Prostate gland (tissue), 2 donors: ENCODE measurements at regions not wholly inside any gene's neighbourhood (a gene's known extent, or its start where the extent isn't known, plus 50 kb on each side); places are given as distances from the start of the nearest gene placed in this dataset.

Source experiments
- DNase-seq: peaks from one replicate; pipeline ENCODE4 v3.0.0-alpha.2; 2019; ENCODE audit warnings: low spot score
- H3K27ac ChIP-seq, 2 donors: fragments of 200-600 bp; sonication (generic); 2 replicates each; pipeline ENCODE4 v1.5.1; 2017 to 2019
- H3K27me3 ChIP-seq: fragments of 200-600 bp; sonication (generic); replicated peaks from 2 replicates; pipeline ENCODE4 v1.5.1; 2019; ENCODE audit not compliant: insufficient read depth
- H3K36me3 ChIP-seq, 2 donors: fragments of 200-600 bp; sonication (generic); 1 replicate in 1 of 2; 2 replicates in 1 of 2; pipeline versions ENCODE4 v1.5.1 to v1.8.1; 2017 to 2019
- H3K4me1 ChIP-seq: fragments of 200-600 bp; sonication (generic); replicated peaks from 2 replicates; pipeline ENCODE4 v1.5.1; 2019
- H3K4me3 ChIP-seq, 2 donors: fragments of 200-600 bp; sonication (generic); 2 replicates each; pipeline ENCODE4 v1.5.1; 2017 to 2019
- H3K9me3 ChIP-seq: fragments of 200-600 bp; sonication (generic); 2 replicates; pipeline ENCODE4 v1.5.1; 2017
- POLR2A ChIP-seq: fragments of 450-650 bp; IDR thresholded peaks from one replicate; pipeline ENCODE4 v1.6.1; 2016; ENCODE audit warnings: antibody characterized with exemption, mild to moderate bottlenecking
- POLR2AphosphoS5 ChIP-seq: sonication (generic); formaldehyde crosslinking; IDR thresholded peaks from one replicate; pipeline ENCODE4 v1.6.1; 2017; ENCODE audit warnings: antibody characterized with exemption
- WGBS: methylation state at CpG from one replicate; pipeline ENCODE4 v1.1.5; 2018; 5-methylcytosine and 5-hydroxymethylcytosine counted together
- intact Hi-C: fragments of 100-400 bp; cut with DNase I; formaldehyde crosslinking; loops from one replicate; pipeline ENCODE4 v1.14.2; 2022
- TF ChIP-seq, protein P1 (sequence below), 4 experiments: fragments of 200-600 bp in 2 of 4; fragments of 450-650 bp in 2 of 4; sonication (generic) in 2 of 4; IDR thresholded peaks; 1 replicate in 3 of 4; 2 replicates in 1 of 4; pipeline ENCODE4 v1.5.1; 2016 to 2019; ENCODE audit warnings: antibody characterized with exemption in 4 of 4, mild to moderate bottlenecking in 2 of 4, moderate library complexity in 2 of 4

DNA sequence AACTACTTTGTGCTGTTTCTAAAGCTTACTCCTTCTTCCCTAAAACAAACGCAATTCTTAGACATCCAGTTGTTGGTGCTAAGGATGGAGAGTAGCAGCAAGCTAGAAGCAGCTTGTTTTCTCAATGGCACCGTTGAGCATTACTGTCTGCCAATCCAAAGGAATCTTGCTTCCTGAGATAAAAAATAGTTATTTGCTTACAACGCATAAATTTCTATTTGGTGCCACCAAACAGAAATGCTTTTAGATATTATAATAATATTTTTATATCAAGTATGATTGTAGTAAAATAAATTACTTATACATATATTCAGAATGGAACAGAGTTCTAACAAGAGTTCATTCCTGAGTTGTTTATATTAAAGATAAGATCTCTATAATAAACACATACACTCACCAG is 434.7 kb downstream of the CPS1 start:
- WGBS = 34% methylated on average over 3 of the region's 3 CpGs
- DNase-seq = no peak
- no peak overlapping the region for H3K27ac ChIP-seq

DNA sequence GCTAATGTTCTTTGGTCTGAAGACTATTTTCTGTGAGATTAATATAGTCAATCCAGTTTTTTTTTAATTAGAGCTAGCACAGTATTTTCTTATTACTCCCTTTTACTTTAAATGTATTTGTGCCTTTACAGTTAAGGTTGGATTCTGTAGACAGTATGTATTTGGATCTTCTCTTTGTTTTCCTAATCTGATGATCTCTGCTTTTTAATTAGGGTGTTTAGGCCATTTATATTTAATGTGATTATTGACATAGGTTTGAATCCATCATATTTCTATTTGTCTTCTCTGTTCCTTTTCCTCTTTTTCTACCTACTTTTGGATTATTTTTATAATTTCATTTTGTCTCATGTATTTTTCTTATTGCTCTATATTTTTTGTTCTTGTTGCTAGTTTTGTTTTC is 437.7 kb downstream of the CPS1 start:
- no peaks in the 10 kb centered on the region for H3K4me1 ChIP-seq
- no peaks in the 10 kb centered on the region for H3K27me3 ChIP-seq
- no peak overlapping the region for H3K27ac ChIP-seq
- no peak for DNase-seq
- no peaks in the 10 kb centered on the region for H3K36me3 ChIP-seq
- TF ChIP-seq POLR2AphosphoS5 = no peak
- no peak for TF ChIP-seq POLR2A
- TF ChIP-seq, protein P1, sequence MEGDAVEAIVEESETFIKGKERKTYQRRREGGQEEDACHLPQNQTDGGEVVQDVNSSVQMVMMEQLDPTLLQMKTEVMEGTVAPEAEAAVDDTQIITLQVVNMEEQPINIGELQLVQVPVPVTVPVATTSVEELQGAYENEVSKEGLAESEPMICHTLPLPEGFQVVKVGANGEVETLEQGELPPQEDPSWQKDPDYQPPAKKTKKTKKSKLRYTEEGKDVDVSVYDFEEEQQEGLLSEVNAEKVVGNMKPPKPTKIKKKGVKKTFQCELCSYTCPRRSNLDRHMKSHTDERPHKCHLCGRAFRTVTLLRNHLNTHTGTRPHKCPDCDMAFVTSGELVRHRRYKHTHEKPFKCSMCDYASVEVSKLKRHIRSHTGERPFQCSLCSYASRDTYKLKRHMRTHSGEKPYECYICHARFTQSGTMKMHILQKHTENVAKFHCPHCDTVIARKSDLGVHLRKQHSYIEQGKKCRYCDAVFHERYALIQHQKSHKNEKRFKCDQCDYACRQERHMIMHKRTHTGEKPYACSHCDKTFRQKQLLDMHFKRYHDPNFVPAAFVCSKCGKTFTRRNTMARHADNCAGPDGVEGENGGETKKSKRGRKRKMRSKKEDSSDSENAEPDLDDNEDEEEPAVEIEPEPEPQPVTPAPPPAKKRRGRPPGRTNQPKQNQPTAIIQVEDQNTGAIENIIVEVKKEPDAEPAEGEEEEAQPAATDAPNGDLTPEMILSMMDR (IDR thresholded peaks at IDR 0.05) = no peak
- no peak overlapping the region for H3K4me3 ChIP-seq
- intact Hi-C loops = no loop called here
- H3K9me3 ChIP-seq = no peaks in the 10 kb centered on the region

More for the DNA sequence above, 434.7 kb downstream of the CPS1 start:
- H3K36me3 ChIP-seq = no peaks in the 10 kb centered on the region
- H3K27me3 ChIP-seq = no peaks in the 10 kb centered on the region
- no peak for TF ChIP-seq POLR2AphosphoS5
- no peak for TF ChIP-seq POLR2A
- TF ChIP-seq, protein P1 (IDR thresholded peaks at IDR 0.05) = no peak
- no peak overlapping the region for H3K4me3 ChIP-seq
- intact Hi-C loops = no loop called here
- no peaks in the 10 kb centered on the region for H3K9me3 ChIP-seq
- H3K4me1 ChIP-seq = no peaks in the 10 kb centered on the region

DNA sequence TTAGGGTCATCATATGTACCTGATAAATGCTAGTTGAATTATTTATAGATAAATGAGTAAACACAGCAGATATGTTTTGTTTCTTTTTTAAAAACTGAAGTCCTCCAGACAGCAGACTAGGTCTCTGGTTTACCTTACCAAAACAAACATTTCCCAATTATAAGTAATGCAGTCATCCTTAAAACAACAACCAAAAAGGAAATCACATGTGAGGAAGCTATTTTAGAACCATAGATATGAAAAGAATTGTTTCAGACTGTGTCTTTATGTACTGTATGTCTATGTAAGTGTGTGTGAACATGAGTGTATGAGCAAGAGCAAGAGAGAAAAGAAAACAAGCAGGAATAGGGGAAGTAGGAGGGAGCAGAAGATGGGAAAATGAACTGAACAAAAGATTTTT is 441.0 kb downstream of the CPS1 start:
- Histone ChIP-seq H3K27me3 (no peaks in the 10 kb centered on the region), H3K9me3 (no peaks in the 10 kb centered on the region), H3K4me3 (no peak overlapping the region), H3K27ac (no peak overlapping the region), H3K36me3 (no peaks in the 10 kb centered on the region), H3K4me1 (no peaks in the 10 kb centered on the region)
- DNase-seq = no peak
- TF ChIP-seq POLR2AphosphoS5 = no peak
- TF ChIP-seq, protein P1 (IDR thresholded peaks at IDR 0.05) = no peak
- TF ChIP-seq POLR2A = no peak
- intact Hi-C loops = no loop called here

DNA sequence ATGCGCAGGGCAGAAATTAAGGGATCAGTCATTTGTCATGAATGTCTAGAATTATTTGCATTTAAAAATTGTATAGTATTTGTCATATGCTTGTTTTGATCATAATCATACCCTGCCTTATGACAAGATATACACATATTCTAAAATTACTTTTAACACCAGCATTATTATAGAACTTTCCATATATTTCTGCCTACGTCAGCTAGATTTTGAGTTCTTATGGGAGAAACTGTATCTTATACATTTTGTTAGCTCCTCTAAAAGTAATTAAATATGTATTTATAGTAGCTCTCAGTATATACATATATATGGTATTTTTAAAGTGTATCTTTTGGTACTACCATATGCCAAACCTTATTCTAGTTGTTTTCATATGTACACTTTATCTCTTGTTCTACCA is 441.9 kb downstream of the CPS1 start:
- Histone ChIP-seq H3K4me3 (no peak overlapping the region), H3K4me1 (no peaks in the 10 kb centered on the region), H3K9me3 (no peaks in the 10 kb centered on the region), H3K27me3 (no peaks in the 10 kb centered on the region), H3K27ac (no peak overlapping the region), H3K36me3 (no peaks in the 10 kb centered on the region)
- WGBS = 95% methylated on average over 2 of the region's 2 CpGs
- intact Hi-C loops = no loop called here
- TF ChIP-seq POLR2AphosphoS5 = no peak
- no peak for TF ChIP-seq POLR2A
- TF ChIP-seq, protein P1 (IDR thresholded peaks at IDR 0.05) = no peak
- no peak for DNase-seq

DNA sequence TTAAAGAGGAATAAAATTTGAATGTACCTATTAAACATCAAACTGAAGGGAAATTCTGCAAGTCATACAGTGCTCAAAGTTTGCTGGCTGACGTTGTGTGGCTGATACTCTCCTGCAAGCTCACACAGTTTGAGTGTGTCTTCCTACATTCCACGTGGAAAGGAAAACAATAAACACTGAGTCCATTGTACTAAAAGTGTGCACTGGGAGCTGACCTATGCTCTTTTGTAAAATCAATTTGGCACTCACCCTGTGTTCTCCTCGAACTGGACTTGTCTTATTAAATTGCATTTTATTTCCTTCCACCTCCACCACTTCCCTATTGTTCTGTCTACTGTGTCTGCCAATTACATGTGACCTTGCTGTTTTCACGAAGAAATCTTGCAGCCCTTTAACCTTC is 458.0 kb downstream of the CPS1 start:
- WGBS = 19% methylated on average over 4 of the region's 4 CpGs
- DNase-seq = no peak
- intact Hi-C loops = no loop called here
- TF ChIP-seq, protein P1 (IDR thresholded peaks at IDR 0.05) = no peak
- TF ChIP-seq POLR2AphosphoS5 (no peak), POLR2A (no peak)
- Histone ChIP-seq H3K4me1 (no peaks in the 10 kb centered on the region), H3K36me3 (no peaks in the 10 kb centered on the region), H3K9me3 (no peaks in the 10 kb centered on the region), H3K27ac (no peak overlapping the region), H3K4me3 (no peak overlapping the region), H3K27me3 (no peaks in the 10 kb centered on the region)
